HG02642 (cell line): ENCODE measurements at regions not wholly inside any gene's neighbourhood (a gene's known extent, or its start where the extent isn't known, plus 50 kb on each side); places are given as distances from the start of the nearest gene placed in this dataset.

Source experiments
- ATAC-seq: cut with Tn5 transposase; IDR thresholded peaks from one replicate; pipeline ENCODE4 v1.9.1; 2021; ENCODE audit warnings: mild to moderate bottlenecking; ENCODE audit not compliant: unreplicated experiment, poor library complexity

GRCh38 chr12:13576935-13577500 lies 380.5 kb downstream of the EMP1 start:
- ATAC-seq, result no peak

GRCh38 chr12:13573698-13574321 lies 377.3 kb downstream of the EMP1 start:
- ATAC-seq, result no peak

DNA sequence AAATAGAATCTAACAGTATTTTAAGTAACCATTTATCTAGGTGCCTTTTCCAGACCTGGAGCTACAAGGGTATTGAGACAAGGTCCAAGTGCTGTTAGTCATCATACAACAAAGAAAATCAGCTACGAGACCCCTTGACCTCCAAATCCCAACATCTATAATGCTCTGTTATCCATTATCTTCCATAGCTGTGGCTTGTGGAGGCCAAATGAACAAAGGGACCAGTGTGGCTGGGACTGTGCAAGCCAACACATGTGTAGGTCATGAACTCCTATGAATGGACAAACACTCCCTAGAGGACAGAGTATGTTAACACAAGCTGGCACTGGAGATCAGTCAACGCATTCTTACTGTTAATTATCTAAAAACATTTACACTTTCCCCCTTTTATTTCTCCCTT lies 374.5 kb downstream of the EMP1 start:
- no peak for ATAC-seq

DNA sequence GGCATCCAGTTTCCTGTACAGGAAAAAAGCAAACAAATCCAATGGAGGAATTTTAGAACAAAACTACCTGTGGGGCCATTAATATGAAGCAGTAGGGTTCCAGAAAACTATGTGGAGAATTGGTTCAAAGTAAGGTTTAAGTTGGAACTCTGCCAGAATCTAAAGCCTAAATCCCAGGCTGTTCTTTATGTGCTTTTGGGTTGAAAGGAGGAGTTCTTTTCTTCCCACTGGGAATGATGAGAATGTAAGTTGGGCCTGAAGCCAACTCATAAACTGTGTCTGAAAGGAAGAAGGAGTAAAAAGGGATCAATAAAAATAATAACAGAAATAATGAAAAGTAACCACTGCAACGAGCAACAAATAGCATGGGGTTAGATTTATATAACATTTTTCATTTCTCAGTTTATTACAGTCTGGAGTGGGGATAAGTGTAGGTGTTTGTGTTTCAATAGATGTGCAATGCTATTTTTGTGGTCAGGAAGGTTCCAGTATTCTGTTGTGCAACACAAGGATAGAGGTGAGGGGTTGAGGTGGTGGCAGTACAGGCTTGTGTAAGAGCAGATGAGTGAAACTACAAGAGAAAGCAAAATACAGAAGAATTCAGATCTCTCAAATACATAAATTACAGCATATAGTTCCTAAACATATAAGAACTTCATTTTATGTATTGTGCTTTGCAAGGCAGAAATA lies 373.6 kb downstream of the EMP1 start:
- ATAC-seq, result no peak

- ATAC-seq, result no peak
These were observed 369.8 kb downstream of the EMP1 start for GRCh38 chr12:13566292-13566691.

GRCh38 chr12:13564266-13564810 lies 367.8 kb downstream of the EMP1 start:
- no peak for ATAC-seq

DNA sequence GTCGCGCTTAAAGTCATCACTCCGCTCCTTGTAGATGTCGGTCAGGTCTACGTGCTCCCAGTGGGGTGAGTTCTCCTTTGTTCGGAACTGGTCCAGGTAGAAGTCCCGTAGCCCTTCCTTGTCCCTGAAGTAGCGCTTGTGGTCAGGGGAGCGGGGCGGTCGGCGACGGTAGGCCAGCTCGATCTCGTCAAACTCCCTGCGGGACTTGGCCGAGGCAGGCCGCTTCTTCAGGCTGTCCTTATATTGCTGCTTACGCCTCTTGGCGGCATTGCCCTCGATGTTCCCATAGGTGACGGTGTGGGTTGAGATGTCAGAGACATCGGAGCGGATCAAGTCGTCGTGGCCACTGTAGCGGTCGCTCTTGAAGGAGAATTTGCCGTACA lies 367.2 kb downstream of the EMP1 start:
- ATAC-seq, result no peak

- ATAC-seq, result no peak
These were observed 366.6 kb downstream of the EMP1 start for GRCh38 chr12:13562915-13563742.

GRCh38 chr12:13561923-13562322 lies 365.4 kb downstream of the EMP1 start:
- no peak for ATAC-seq

GRCh38 chr12:13559318-13559978 lies 362.9 kb downstream of the EMP1 start:
- no peak for ATAC-seq

DNA sequence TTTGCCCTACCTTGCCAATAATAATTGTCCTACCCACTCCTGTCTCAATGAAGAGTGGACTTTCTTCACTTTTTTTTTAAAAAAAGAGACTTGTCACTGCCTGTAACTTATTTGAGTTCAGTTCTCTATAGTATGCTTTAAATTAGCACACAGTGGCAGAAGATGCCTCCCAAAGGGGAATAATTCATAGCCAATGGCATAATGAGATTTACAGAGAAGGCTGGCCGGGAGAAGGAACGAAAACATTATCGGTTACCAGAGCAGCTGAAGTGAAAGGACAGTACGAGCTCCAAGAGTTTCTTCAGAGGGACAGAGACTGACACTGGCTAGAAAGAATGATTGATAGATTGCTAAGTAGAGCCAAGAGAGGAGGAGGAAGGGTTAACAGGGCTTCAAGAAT lies 356.3 kb downstream of the EMP1 start:
- no peak for ATAC-seq

GRCh38 chr12:13547283-13547682 lies 350.8 kb downstream of the EMP1 start:
- ATAC-seq, result no peak

- ATAC-seq, result no peak
These were observed 349.7 kb downstream of the EMP1 start for GRCh38 chr12:13546231-13546630.

- no peak for ATAC-seq
These were observed 342.5 kb downstream of the EMP1 start for GRCh38 chr12:13539051-13539450.

- ATAC-seq, result no peak
These were observed 341.6 kb downstream of the EMP1 start for GRCh38 chr12:13538136-13538535.

GRCh38 chr12:13537623-13538022 lies 341.1 kb downstream of the EMP1 start:
- peak; percentile 56 for ATAC-seq

- peak; percentile 93 for ATAC-seq
These were observed 339.8 kb downstream of the EMP1 start for GRCh38 chr12:13536219-13536910.

DNA sequence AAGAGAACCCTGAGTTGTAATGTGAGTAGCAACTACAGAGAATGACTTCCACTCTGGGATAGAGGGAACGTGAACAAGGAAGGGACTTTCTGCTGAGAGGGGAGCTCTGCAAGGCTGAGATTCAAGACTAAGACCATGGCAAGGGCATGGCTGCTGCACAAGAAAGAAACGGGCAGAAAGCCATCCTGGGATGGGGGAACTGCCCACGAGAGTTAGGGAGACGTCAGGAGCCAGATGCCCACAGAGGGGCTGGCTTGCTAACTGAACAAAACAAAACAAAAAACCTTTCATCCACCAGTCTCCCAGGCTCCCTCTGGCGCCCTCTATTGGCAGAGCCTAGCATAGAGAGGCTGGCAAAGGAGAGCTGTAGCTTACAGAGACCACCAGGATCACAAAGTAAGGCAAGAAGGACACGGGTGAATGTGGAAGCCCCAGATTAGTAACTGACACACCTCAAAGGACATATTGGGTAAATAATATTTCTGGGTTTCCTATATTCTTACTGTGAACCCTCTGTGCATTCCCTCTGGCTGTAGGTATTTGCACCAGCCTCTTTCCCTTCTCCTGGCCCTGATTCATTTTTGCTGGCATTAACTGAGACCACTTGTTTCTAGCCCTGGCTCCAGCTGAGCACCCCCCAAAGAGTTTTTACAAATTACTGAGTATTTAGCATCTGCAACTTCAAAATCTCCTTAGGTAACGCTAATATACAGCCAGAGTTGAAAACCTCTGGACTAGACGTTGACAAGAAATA lies 338.3 kb downstream of the EMP1 start:
- ATAC-seq, result no peak

DNA sequence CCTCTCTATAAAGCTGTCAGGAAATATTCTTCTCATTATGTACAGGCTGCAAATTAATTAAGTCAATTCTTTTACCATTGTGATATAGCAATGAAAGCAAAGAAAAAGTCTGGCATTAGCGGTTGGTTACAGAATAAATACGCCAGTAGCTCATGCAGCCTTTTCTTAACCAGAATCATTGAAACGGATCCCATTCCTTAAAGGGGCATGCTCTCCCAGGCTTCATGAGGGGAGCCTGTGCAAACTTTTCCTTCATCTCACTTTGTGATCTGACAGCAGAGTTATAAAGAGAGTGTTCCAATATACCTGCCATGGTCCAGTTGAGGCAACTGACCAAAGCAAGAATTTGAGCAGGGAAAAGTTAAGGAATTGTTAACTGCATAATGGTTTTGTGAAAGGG lies 337.7 kb downstream of the EMP1 start:
- no peak for ATAC-seq
